HEK293 (cell line): ENCODE measurements at regions not wholly inside any gene's neighbourhood (a gene's known extent, or its start where the extent isn't known, plus 50 kb on each side); places are given as distances from the start of the nearest gene placed in this dataset.

ENCODE experiments used
- CTCF ChIA-PET: fragments of 350-600 bp; formaldehyde crosslinking; extraction: SDS; loops from one replicate; lab custom pipeline; 2021; ENCODE audit warnings: antibody characterized with exemption; lab: Yijun Ruan, JAX
- POLR2A ChIA-PET: fragments of 300-600 bp; formaldehyde crosslinking; extraction: SDS; loops from one replicate; lab custom pipeline; 2020; ENCODE audit warnings: antibody characterized with exemption, inconsistent platforms; lab: Yijun Ruan, JAX
- H3K27ac ChIP-seq: fragments of 200-500 bp; sonication (Bioruptor generic); 2 replicates; pipeline ENCODE4 v1.5.1; 2014; ENCODE audit warnings: low read depth, low read length, control low read depth, inconsistent platforms; ENCODE audit errors: extremely low read depth
- H3K36me3 ChIP-seq, 2 experiments: fragments of 200-500 bp in 1 of 2; sonication (Bioruptor generic) in 1 of 2; 1 replicate in 1 of 2; 2 replicates in 1 of 2; pipeline ENCODE4 v1.5.1; 2014 to 2017; ENCODE audit warnings: inconsistent platforms in 2 of 2, low read length in 2 of 2; ENCODE audit not compliant: control insufficient read depth in 2 of 2, insufficient read depth in 1 of 2
- H3K4me1 ChIP-seq: fragments of 200-500 bp; sonication (Bioruptor generic); 2 replicates; pipeline ENCODE4 v1.5.1; 2014; ENCODE audit warnings: mild to moderate bottlenecking, low read length, inconsistent platforms; ENCODE audit not compliant: control insufficient read depth, insufficient read depth
- H3K4me3 ChIP-seq: 2 replicates; pipeline ENCODE4 v1.5.1; 2011; ENCODE audit warnings: low read depth, mild to moderate bottlenecking, control low read depth, low read length, moderate library complexity
- H3K9me3 ChIP-seq: fragments of 200-500 bp; sonication (Bioruptor generic); 2 replicates; pipeline ENCODE4 v1.5.1; 2014; ENCODE audit warnings: low read depth, low read length, inconsistent platforms; ENCODE audit not compliant: control insufficient read depth, insufficient read depth
- AEBP2 ChIP-seq: fragments of 450-650 bp; formaldehyde crosslinking; IDR thresholded peaks from 2 replicates; pipeline ENCODE4 v1.5.1; 2016; ENCODE audit warnings: missing biosample characterization, missing genetic modification characterization, borderline replicate concordance
- CTCF ChIP-seq: fragments of 450-650 bp; formaldehyde crosslinking; IDR thresholded peaks from 2 replicates; pipeline ENCODE4 v1.5.1; 2016; ENCODE audit warnings: missing biosample characterization, missing genetic modification characterization
- FEZF1 ChIP-seq: fragments of 450-650 bp; formaldehyde crosslinking; IDR thresholded peaks from 2 replicates; pipeline ENCODE4 v1.5.1; 2016; ENCODE audit warnings: missing biosample characterization, missing genetic modification characterization
- IKZF3 ChIP-seq: fragments of 450-650 bp; IDR thresholded peaks from 2 replicates; pipeline ENCODE4 v1.5.0; 2018; ENCODE audit warnings: missing biosample characterization, mild to moderate bottlenecking, missing genetic modification characterization, moderate library complexity
- REST ChIP-seq: fragments of 450-650 bp; formaldehyde crosslinking; IDR thresholded peaks from 2 replicates; pipeline ENCODE4 v1.5.1; 2016; ENCODE audit warnings: missing biosample characterization, missing genetic modification characterization
- ZBTB21 ChIP-seq: fragments of 450-650 bp; formaldehyde crosslinking; IDR thresholded peaks from 2 replicates; pipeline ENCODE4 v1.5.1; 2017; ENCODE audit warnings: missing biosample characterization, missing genetic modification characterization
- ZFP3 ChIP-seq: fragments of 450-650 bp; formaldehyde crosslinking; IDR thresholded peaks from 2 replicates; pipeline ENCODE4 v1.5.1; 2016; ENCODE audit warnings: low read depth, missing biosample characterization, missing genetic modification characterization
- ZNF146 ChIP-seq: fragments of 450-650 bp; formaldehyde crosslinking; IDR thresholded peaks from 2 replicates; pipeline ENCODE4 v1.5.1; 2016; ENCODE audit warnings: missing biosample characterization, missing genetic modification characterization
- ZNF416 ChIP-seq: fragments of 450-650 bp; formaldehyde crosslinking; IDR thresholded peaks from 2 replicates; pipeline ENCODE4 v1.5.1; 2016; ENCODE audit warnings: missing biosample characterization, missing genetic modification characterization
- ZNF501 ChIP-seq: fragments of 450-650 bp; formaldehyde crosslinking; IDR thresholded peaks from 2 replicates; pipeline ENCODE4 v1.5.1; 2016; ENCODE audit warnings: missing biosample characterization, missing genetic modification characterization
- ZNF518A ChIP-seq: fragments of 450-650 bp; formaldehyde crosslinking; conservative IDR thresholded peaks from 2 replicates; pipeline ENCODE4 v1.5.1; 2016; ENCODE audit warnings: low read depth, missing biosample characterization, missing genetic modification characterization
- ZNF530 ChIP-seq: fragments of 450-650 bp; formaldehyde crosslinking; IDR thresholded peaks from 2 replicates; pipeline ENCODE4 v1.5.1; 2016; ENCODE audit warnings: low read depth, missing biosample characterization, missing genetic modification characterization
- ZNF560 ChIP-seq: fragments of 450-650 bp; formaldehyde crosslinking; IDR thresholded peaks from 2 replicates; pipeline ENCODE4 v1.5.1; 2017; ENCODE audit warnings: missing biosample characterization, missing genetic modification characterization, borderline replicate concordance
- ZNF571 ChIP-seq: fragments of 450-650 bp; formaldehyde crosslinking; IDR thresholded peaks from 2 replicates; pipeline ENCODE4 v1.5.0; 2017; ENCODE audit warnings: missing biosample characterization, missing genetic modification characterization
- ZNF610 ChIP-seq: fragments of 450-650 bp; formaldehyde crosslinking; IDR thresholded peaks from 2 replicates; pipeline ENCODE4 v1.5.1; 2016; ENCODE audit warnings: missing biosample characterization, missing genetic modification characterization, borderline replicate concordance
- ZNF624 ChIP-seq: fragments of 450-650 bp; formaldehyde crosslinking; IDR thresholded peaks from 2 replicates; pipeline ENCODE4 v1.5.1; 2017; ENCODE audit warnings: missing biosample characterization, missing genetic modification characterization
- ZNF701 ChIP-seq: fragments of 450-650 bp; formaldehyde crosslinking; IDR thresholded peaks from 2 replicates; pipeline ENCODE4 v1.5.1; 2016; ENCODE audit warnings: missing biosample characterization, missing genetic modification characterization
- ZNF830 ChIP-seq: fragments of 450-650 bp; IDR thresholded peaks from 2 replicates; pipeline ENCODE4 v1.5.0; 2018; ENCODE audit warnings: missing biosample characterization, missing genetic modification characterization, low read depth, mild to moderate bottlenecking, moderate library complexity
- ZNF843 ChIP-seq: fragments of 450-650 bp; formaldehyde crosslinking; IDR thresholded peaks from 2 replicates; pipeline ENCODE4 v1.5.1; 2016; ENCODE audit warnings: missing biosample characterization, missing genetic modification characterization
- ZSCAN4 ChIP-seq: fragments of 450-650 bp; formaldehyde crosslinking; IDR thresholded peaks from 2 replicates; pipeline ENCODE4 v1.5.1; 2017; ENCODE audit warnings: missing biosample characterization, missing genetic modification characterization

GRCh38 chr20:42007251-42007650, 389.1 kb upstream of the CHD6 start (continued):
- TF ChIP-seq REST (tag by site-specific recombination): no peak
- TF ChIP-seq ZNF624 (tag by site-specific recombination): no peak
- TF ChIP-seq ZNF146 (tag by site-specific recombination): no peak
- TF ChIP-seq FEZF1 (tag by site-specific recombination): no peak
- no peak for TF ChIP-seq ZNF518A

GRCh38 chr20:42005211-42005610, 387.0 kb upstream of the CHD6 start:
- no peak for TF ChIP-seq ZSCAN4 (tag by site-specific recombination)
- no peak for TF ChIP-seq ZNF416 (tag by site-specific recombination)
- no peak for TF ChIP-seq AEBP2
- TF ChIP-seq ZNF530 (tag by site-specific recombination): no peak
- no peak for TF ChIP-seq ZNF571 (tag by site-specific recombination)
- TF ChIP-seq ZNF560: no peak
- TF ChIP-seq ZNF701 (tag by site-specific recombination): no peak
- no peak for TF ChIP-seq ZNF843 (tag by site-specific recombination)
- TF ChIP-seq IKZF3 (tag by site-specific recombination): no peak
- TF ChIP-seq ZNF610 (tag by site-specific recombination): no peak
- TF ChIP-seq CTCF: no peak
- TF ChIP-seq ZNF501 (tag by site-specific recombination): no peak
- TF ChIP-seq ZBTB21 (tag by site-specific recombination): no peak
- TF ChIP-seq ZFP3 (tag by site-specific recombination): no peak
- TF ChIP-seq ZNF830 (tag by site-specific recombination): no peak
- TF ChIP-seq, all 188 proteins: peak for 0
- H3K4me3 ChIP-seq: no peak overlapping the region
- CTCF ChIA-PET: interaction anchor here (0.8 to 1.1 kb wide), 2 partner anchors 308 to 585 kb away, joined by 3 read pairs; no protein-coding TSS in a partner anchor
- H3K27ac ChIP-seq: no peak overlapping the region
- H3K9me3 ChIP-seq: no peaks in the 10 kb centered on the region
- H3K36me3 ChIP-seq: no peaks in the 10 kb centered on the region
- POLR2A ChIA-PET: no interaction called here
- H3K4me1 ChIP-seq: no peaks in the 10 kb centered on the region
